SK-N-SH treated with all-trans-retinoic acid at 6 μM for 48 hours (cell line): ENCODE measurements at regions not wholly inside any gene's neighbourhood (a gene's known extent, or its start where the extent isn't known, plus 50 kb on each side); places are given as distances from the start of the nearest gene placed in this dataset.

Source experiments
- ATAC-seq: fragments of 200-7000 bp; cut with Tn5 transposase; 3 replicates; pipeline ENCODE4 v1.9.1; 2020; ENCODE audit warnings: mild to moderate bottlenecking, moderate library complexity
- ARNTL ChIP-seq: fragments of 450-650 bp; formaldehyde crosslinking; IDR thresholded peaks from 2 replicates; pipeline ENCODE4 v1.5.0; 2020; ENCODE audit warnings: low read depth, mild to moderate bottlenecking, moderate library complexity, borderline replicate concordance
- BACH2 ChIP-seq: fragments of 250-450 bp; sonication (Bioruptor Pico); IDR thresholded peaks from 2 replicates; pipeline ENCODE4 v1.9.0; 2021; ENCODE audit warnings: mild to moderate bottlenecking, borderline replicate concordance
- CREB5 ChIP-seq: fragments of 250-450 bp; sonication (Bioruptor Pico); IDR thresholded peaks from 2 replicates; pipeline ENCODE4 v1.5.1; 2020; ENCODE audit warnings: low read depth, mild to moderate bottlenecking, moderate library complexity
- CSDC2 ChIP-seq: fragments of 250-450 bp; sonication (Bioruptor Pico); IDR thresholded peaks from 2 replicates; pipeline ENCODE4 v1.5.0; 2020; ENCODE audit warnings: mild to moderate bottlenecking, moderate library complexity
- CSRNP3 ChIP-seq: fragments of 250-450 bp; sonication (Bioruptor Pico); IDR thresholded peaks from 2 replicates; pipeline ENCODE4 v1.5.1; 2021; ENCODE audit warnings: mild to moderate bottlenecking, moderate library complexity
- ESRRG ChIP-seq: fragments of 250-450 bp; sonication (Bioruptor Pico); IDR thresholded peaks from 2 replicates; pipeline ENCODE4 v1.6.1; 2021; ENCODE audit warnings: mild to moderate bottlenecking
- GLIS3 ChIP-seq: fragments of 250-450 bp; sonication (Bioruptor Pico); IDR thresholded peaks from 2 replicates; pipeline ENCODE4 v1.5.0; 2020; ENCODE audit warnings: mild to moderate bottlenecking, moderate library complexity
- ISL1 ChIP-seq: fragments of 250-450 bp; sonication (Bioruptor Pico); IDR thresholded peaks from 2 replicates; pipeline ENCODE4 v2.1.2; 2022; ENCODE audit warnings: mild to moderate bottlenecking, moderate library complexity
- OSR1 ChIP-seq: fragments of 250-450 bp; sonication (Bioruptor Pico); IDR thresholded peaks from 2 replicates; pipeline ENCODE4 v1.8.0; 2022; ENCODE audit warnings: moderate library complexity, mild to moderate bottlenecking, inconsistent platforms
- PATZ1 ChIP-seq: fragments of 250-450 bp; sonication (Bioruptor Pico); IDR thresholded peaks from 2 replicates; pipeline ENCODE4 v1.8.0; 2020; ENCODE audit warnings: mild to moderate bottlenecking, moderate library complexity, borderline replicate concordance
- POU6F1 ChIP-seq: fragments of 250-450 bp; sonication (Bioruptor Pico); IDR thresholded peaks from 2 replicates; pipeline ENCODE4 v1.8.0; 2021; ENCODE audit warnings: low read depth, mild to moderate bottlenecking, moderate library complexity, borderline replicate concordance
- TCF4 ChIP-seq: fragments of 250-450 bp; sonication (Bioruptor Pico); IDR thresholded peaks from 2 replicates; pipeline ENCODE4 v1.8.0; 2021; ENCODE audit warnings: mild to moderate bottlenecking, moderate library complexity, borderline replicate concordance
- TOX ChIP-seq: fragments of 250-450 bp; sonication (Bioruptor Pico); IDR thresholded peaks from 2 replicates; pipeline ENCODE4 v1.8.0; 2021; ENCODE audit warnings: mild to moderate bottlenecking, moderate library complexity, borderline replicate concordance
- TSHZ2 ChIP-seq: fragments of 250-450 bp; sonication (Bioruptor Pico); IDR thresholded peaks from 2 replicates; pipeline ENCODE4 v1.5.0; 2020; ENCODE audit warnings: mild to moderate bottlenecking, moderate library complexity
- ZC3H10 ChIP-seq: fragments of 250-450 bp; sonication (Bioruptor Pico); IDR thresholded peaks from 2 replicates; pipeline ENCODE4 v1.5.1; 2021; ENCODE audit warnings: mild to moderate bottlenecking, moderate library complexity
- ZFP3 ChIP-seq: fragments of 250-450 bp; sonication (Bioruptor Pico); IDR thresholded peaks from 2 replicates; pipeline ENCODE4 v1.5.0; 2020; ENCODE audit warnings: mild to moderate bottlenecking, moderate library complexity
- ZNF565 ChIP-seq: fragments of 450-650 bp; formaldehyde crosslinking; conservative IDR thresholded peaks from 2 replicates; pipeline ENCODE4 v1.5.0; 2020; ENCODE audit warnings: low read depth, mild to moderate bottlenecking, moderate library complexity
- ZNF70 ChIP-seq: fragments of 450-650 bp; formaldehyde crosslinking; IDR thresholded peaks from 2 replicates; pipeline ENCODE4 v1.5.0; 2020; ENCODE audit warnings: mild to moderate bottlenecking, moderate library complexity

GRCh38 chr9:113798062-113799030 is 77.8 kb upstream of the ZNF618 start:
- no peak for ATAC-seq
- TF ChIP-seq ZNF70 (CRISPR knock-in tag) (no peak), ZC3H10 (CRISPR knock-in tag) (no peak), TCF4 (CRISPR knock-in tag) (no peak), BACH2 (CRISPR knock-in tag) (no peak)

- TF ChIP-seq POU6F1 (CRISPR knock-in tag) (no peak), PATZ1 (CRISPR knock-in tag) (no peak), ZFP3 (CRISPR knock-in tag) (no peak), ZNF70 (CRISPR knock-in tag) (no peak), ZNF565 (CRISPR knock-in tag) (no peak), TSHZ2 (CRISPR knock-in tag) (no peak), OSR1 (CRISPR knock-in tag) (no peak), CSDC2 (no peak), CSRNP3 (CRISPR knock-in tag) (no peak), ARNTL (no peak), GLIS3 (no peak), CREB5 (CRISPR knock-in tag) (no peak), BACH2 (CRISPR knock-in tag) (no peak), ESRRG (CRISPR knock-in tag) (no peak)
- ATAC-seq = no peak
These were observed 75.8 kb upstream of the ZNF618 start for GRCh38 chr9:113800276-113800675.

GRCh38 chr9:113803811-113804589 is 72.1 kb upstream of the ZNF618 start:
- ATAC-seq = no peak
- no peak for TF ChIP-seq ISL1 (CRISPR knock-in tag)
- no peak for TF ChIP-seq ZC3H10 (CRISPR knock-in tag)
- TF ChIP-seq TSHZ2 (CRISPR knock-in tag) = no peak
- TF ChIP-seq TOX = no peak
- no peak for TF ChIP-seq ZFP3 (CRISPR knock-in tag)
- no peak for TF ChIP-seq OSR1 (CRISPR knock-in tag)
- TF ChIP-seq ZNF565 (CRISPR knock-in tag) = no peak
